ENCODE measurements at regions not wholly inside any gene's neighbourhood (a gene's known extent, or its start where the extent isn't known, plus 50 kb on each side); places are given as distances from the start of the nearest gene placed in this dataset.

GRCh38 chr19:33875071-33875470, 78.4 kb downstream of the KCTD15 start:
- POLR2A ChIA-PET = no interaction called here
- no peak for TF ChIP-seq CTCF (IDR thresholded peaks at IDR 0.05; ENCODE audit: control extremely low read depth, extremely low read depth, low read depth, missing control alignments)
- CTCF ChIA-PET = no interaction called here
- no peak for DNase-seq (ENCODE audit: extremely low spot score)

GRCh38 chr19:33876192-33876591, 79.5 kb downstream of the KCTD15 start:
- TF ChIP-seq CTCF (IDR thresholded peaks at IDR 0.05; ENCODE audit: control extremely low read depth, extremely low read depth, low read depth, missing control alignments) = no peak
- CTCF ChIA-PET = interaction anchor here (0.9 to 1.0 kb wide), 2 partner anchors 9 to 14 kb away, joined by 3 read pairs; no protein-coding TSS in a partner anchor

GRCh38 chr19:33878030-33878544, 81.4 kb downstream of the KCTD15 start:
- TF ChIP-seq CTCF (IDR thresholded peaks at IDR 0.05; ENCODE audit: control extremely low read depth, extremely low read depth, low read depth, missing control alignments) = no peak
- DNase-seq (ENCODE audit: extremely low spot score) = no peak
- ChIA-PET CTCF (interaction anchor here (1.4 kb wide), 1 partner anchor 7 kb away, joined by 3 read pairs; no protein-coding TSS in a partner anchor), POLR2A (no interaction called here)

More at GRCh38 chr19:33876192-33876591, 79.5 kb downstream of the KCTD15 start:
- DNase-seq (ENCODE audit: extremely low spot score) = no peak
- POLR2A ChIA-PET = no interaction called here

DNA sequence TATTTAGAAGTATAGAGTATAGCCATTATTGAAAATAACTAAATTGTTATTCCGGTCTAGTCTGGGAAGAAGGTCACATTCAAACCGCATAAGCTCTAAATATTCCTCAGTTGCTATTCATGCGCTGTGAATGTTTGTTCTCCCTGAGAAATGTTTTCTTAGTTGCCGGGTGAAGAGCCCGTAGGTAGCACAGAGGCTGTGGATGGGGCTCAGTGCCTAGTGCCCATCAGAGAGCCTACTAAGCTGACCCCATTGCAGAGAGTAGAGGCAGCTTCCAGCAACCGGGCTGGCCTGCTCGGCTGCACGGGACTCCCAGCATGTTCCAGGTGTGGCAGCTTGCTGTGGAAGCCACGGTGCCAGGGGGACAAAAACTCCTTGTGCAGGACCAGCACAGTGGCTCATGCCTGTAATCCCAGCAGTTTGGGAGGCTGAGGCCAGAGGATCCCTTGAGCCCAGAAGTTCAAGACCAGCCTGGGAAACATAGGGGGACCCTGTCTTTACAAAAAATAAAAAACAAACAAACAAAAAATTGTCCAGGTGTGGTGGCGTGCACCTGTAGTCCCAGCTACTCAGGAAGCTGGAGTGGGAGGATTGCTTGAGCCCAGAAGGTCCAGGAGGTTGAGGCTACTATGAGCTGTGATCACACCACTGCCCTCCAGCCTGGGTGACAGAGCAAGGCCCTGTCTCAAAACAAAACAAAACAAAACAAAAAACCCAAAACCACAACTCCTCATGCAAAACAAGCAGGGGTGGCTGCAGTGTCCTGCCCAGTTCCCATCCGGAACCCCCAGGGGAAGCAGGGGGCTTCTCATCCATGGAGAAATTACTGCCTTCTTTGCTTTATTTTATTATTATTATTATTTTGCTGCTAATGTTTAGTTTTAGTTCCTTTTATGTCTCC, 82.5 kb downstream of the KCTD15 start:
- DNase-seq (ENCODE audit: extremely low spot score) = no peak
- ChIA-PET POLR2A (no interaction called here), CTCF (interaction anchor here (1.4 kb wide), 1 partner anchor 8 kb away, joined by 3 read pairs; no protein-coding TSS in a partner anchor)
- no peak for TF ChIP-seq CTCF (IDR thresholded peaks at IDR 0.05; ENCODE audit: control extremely low read depth, extremely low read depth, low read depth, missing control alignments)

- DNase-seq (ENCODE audit: extremely low spot score) = no peak
- POLR2A ChIA-PET = no interaction called here
- CTCF ChIA-PET = interaction anchor here (1.4 kb wide), 1 partner anchor 9 kb away, joined by 3 read pairs; no protein-coding TSS in a partner anchor
Observed at GRCh38 chr19:33879818-33880575, 83.3 kb downstream of the KCTD15 start.

More at GRCh38 chr19:33879818-33880575, 83.3 kb downstream of the KCTD15 start:
- no peak for TF ChIP-seq CTCF (IDR thresholded peaks at IDR 0.05; ENCODE audit: control extremely low read depth, extremely low read depth, low read depth, missing control alignments)

All from GM10248 (cell line).